Erythroblast (primary cell): ENCODE measurements at regions not wholly inside any gene's neighbourhood (a gene's known extent, or its start where the extent isn't known, plus 50 kb on each side); places are given as distances from the start of the nearest gene placed in this dataset.

Source experiments
- GATA1 ChIP-seq: IDR thresholded peaks from 2 replicates; pipeline ENCODE4 v1.6.1; 2011; ENCODE audit warnings: low read depth, mild to moderate bottlenecking, control low read depth, low read length, moderate library complexity
- POLR2A ChIP-seq: IDR thresholded peaks from 2 replicates; pipeline ENCODE4 v1.6.1; 2011; ENCODE audit warnings: mild to moderate bottlenecking, low read length

DNA sequence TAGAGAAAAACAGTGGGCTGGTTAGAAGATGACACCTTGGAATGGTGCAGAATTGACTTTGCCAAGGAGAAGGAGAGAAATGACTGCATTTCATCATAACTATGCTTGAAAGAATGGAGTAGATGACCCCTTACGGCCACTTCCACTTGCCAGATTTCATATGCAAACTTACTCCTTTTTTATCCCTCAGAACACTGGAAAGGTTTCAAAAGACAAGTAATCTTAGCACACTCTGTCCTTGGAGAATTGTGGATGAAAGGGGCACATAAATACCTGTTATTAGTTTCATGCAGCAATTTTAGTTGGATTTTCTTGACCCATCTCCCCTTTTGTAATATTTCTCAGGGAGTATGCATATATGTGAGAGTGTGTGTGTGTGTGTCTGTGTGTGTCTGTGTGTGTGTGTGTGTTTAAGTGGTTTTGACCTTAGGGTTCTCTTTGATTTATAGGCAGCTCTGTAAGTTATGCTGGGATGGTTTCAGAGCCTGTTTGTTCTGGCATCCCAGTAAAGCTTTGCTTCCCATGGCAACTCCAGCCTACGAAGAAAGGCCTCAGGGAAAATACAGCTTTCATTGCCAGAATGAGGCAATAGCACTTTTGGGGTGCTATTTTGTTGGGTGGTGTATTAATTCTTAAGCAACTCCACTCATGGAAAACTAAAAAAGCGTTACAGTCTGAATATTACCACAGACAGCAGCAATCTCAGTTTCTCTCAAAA is 122.2 kb upstream of the TP63 start:
- TF ChIP-seq POLR2A (no peak), GATA1 (no peak)
